Omental fat pad (tissue), 3 donors: ENCODE measurements at regions not wholly inside any gene's neighbourhood (a gene's known extent, or its start where the extent isn't known, plus 50 kb on each side); places are given as distances from the start of the nearest gene placed in this dataset.

Experiments
- ATAC-seq: fragments of 150-250 bp; one replicate; pipeline ENCODE4 v1.9.1; 2016; ENCODE audit warnings: mild to moderate bottlenecking, moderate library complexity; ENCODE audit not compliant: low FRiP score
- DNase-seq: peaks from one replicate; pipeline ENCODE4 v3.0.0-alpha.2; 2019; ENCODE audit warnings: low spot score
- CTCF ChIP-seq, 3 donors: fragments of 450-650 bp; IDR thresholded peaks; one replicate each; pipeline ENCODE4 v1.5.1; 2016 to 2017; ENCODE audit warnings: antibody characterized with exemption in 3 of 3, mild to moderate bottlenecking in 3 of 3, moderate library complexity in 2 of 3

- ATAC-seq = no peak
- TF ChIP-seq CTCF (IDR thresholded peaks at IDR 0.05) = no peak
- no peak for DNase-seq
Observed at GRCh38 chr4:187178084-187178483, 454.4 kb upstream of the FAT1 start.

- no peak for DNase-seq
- ATAC-seq = no peak
Observed at GRCh38 chr4:187178587-187178986, 454.9 kb upstream of the FAT1 start.

GRCh38 chr4:187179086-187180058 lies 455.7 kb upstream of the FAT1 start:
- ATAC-seq = no peak
- no peak for TF ChIP-seq CTCF (IDR thresholded peaks at IDR 0.05)

More at GRCh38 chr4:187178587-187178986, 454.9 kb upstream of the FAT1 start:
- TF ChIP-seq CTCF (IDR thresholded peaks at IDR 0.05) = no peak

GRCh38 chr4:187181054-187181453 lies 457.4 kb upstream of the FAT1 start:
- no peak for TF ChIP-seq CTCF (IDR thresholded peaks at IDR 0.05)
- ATAC-seq (no peak), DNase-seq (no peak)

More at GRCh38 chr4:187179086-187180058, 455.7 kb upstream of the FAT1 start:
- DNase-seq = no peak

GRCh38 chr4:187183346-187183745 lies 459.7 kb upstream of the FAT1 start:
- no peak for ATAC-seq
- no peak for TF ChIP-seq CTCF (IDR thresholded peaks at IDR 0.05)
- DNase-seq = no peak

GRCh38 chr4:187183826-187184225 lies 460.2 kb upstream of the FAT1 start:
- TF ChIP-seq CTCF (IDR thresholded peaks at IDR 0.05) = no peak
- no peak for ATAC-seq

GRCh38 chr4:187184508-187184907 lies 460.9 kb upstream of the FAT1 start:
- no peak for TF ChIP-seq CTCF (IDR thresholded peaks at IDR 0.05)
- no peak for ATAC-seq
- no peak for DNase-seq

More at GRCh38 chr4:187183826-187184225, 460.2 kb upstream of the FAT1 start:
- DNase-seq = no peak
